ENCODE measurements at regions not wholly inside any gene's neighbourhood (a gene's known extent, or its start where the extent isn't known, plus 50 kb on each side); places are given as distances from the start of the nearest gene placed in this dataset.

DNA sequence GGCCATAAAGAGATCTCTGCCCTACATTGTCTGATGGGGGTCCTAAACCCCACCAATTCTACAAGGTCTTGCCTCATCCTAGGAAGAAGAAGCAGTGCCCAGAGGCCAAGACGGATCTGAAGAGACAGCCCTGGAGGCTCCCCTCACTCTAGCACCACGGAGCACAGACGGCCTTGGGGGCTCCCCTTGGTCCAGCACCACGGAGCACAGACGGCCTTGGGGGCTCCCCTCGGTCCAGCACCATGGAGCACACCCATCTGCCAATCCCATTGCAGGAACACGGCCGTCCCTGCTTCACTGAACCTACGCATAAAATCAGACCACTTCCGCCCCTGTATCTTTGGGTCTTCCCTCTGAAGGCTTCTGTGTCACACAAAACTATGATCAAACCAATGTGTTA, 215.1 kb upstream of the SALL3 start:
- TF ChIP-seq, protein P1, sequence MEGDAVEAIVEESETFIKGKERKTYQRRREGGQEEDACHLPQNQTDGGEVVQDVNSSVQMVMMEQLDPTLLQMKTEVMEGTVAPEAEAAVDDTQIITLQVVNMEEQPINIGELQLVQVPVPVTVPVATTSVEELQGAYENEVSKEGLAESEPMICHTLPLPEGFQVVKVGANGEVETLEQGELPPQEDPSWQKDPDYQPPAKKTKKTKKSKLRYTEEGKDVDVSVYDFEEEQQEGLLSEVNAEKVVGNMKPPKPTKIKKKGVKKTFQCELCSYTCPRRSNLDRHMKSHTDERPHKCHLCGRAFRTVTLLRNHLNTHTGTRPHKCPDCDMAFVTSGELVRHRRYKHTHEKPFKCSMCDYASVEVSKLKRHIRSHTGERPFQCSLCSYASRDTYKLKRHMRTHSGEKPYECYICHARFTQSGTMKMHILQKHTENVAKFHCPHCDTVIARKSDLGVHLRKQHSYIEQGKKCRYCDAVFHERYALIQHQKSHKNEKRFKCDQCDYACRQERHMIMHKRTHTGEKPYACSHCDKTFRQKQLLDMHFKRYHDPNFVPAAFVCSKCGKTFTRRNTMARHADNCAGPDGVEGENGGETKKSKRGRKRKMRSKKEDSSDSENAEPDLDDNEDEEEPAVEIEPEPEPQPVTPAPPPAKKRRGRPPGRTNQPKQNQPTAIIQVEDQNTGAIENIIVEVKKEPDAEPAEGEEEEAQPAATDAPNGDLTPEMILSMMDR (IDR thresholded peaks at IDR 0.05; ENCODE audit: low read depth, low read length), result no peak
- TF ChIP-seq EZH2phosphoT487 (IDR thresholded peaks at IDR 0.05; ENCODE audit: low read depth), result no peak
